ENCODE measurements at regions not wholly inside any gene's neighbourhood (a gene's known extent, or its start where the extent isn't known, plus 50 kb on each side); places are given as distances from the start of the nearest gene placed in this dataset.
A peak's percentile ranks its signal among the peaks of the same experiment; 100 is the strongest.

GRCh38 chr12:98439471-98439951 lies 75.9 kb upstream of the TMPO start:
- TF ChIP-seq SPI1 (IDR thresholded peaks at IDR 0.05; ENCODE audit: borderline replicate concordance, low read depth) (peak; percentile 62; the same call in 1 of the 2 replicates), GABPA (IDR thresholded peaks at IDR 0.05; ENCODE audit: low read depth) (no peak), POLR2AphosphoS5 (IDR thresholded peaks at IDR 0.05; ENCODE audit: low read depth) (no peak)
- Histone ChIP-seq H3K4me3 (replicated peaks; ENCODE audit: insufficient read depth, low read length) (no peak overlapping the region), H3K27me3 (ENCODE audit: insufficient read depth, poor library complexity, severe bottlenecking) (peaks cover under 1% of the 10 kb centered on the region), H3K27ac (replicated peaks) (peak overlapping the region; percentile 33)
- peak in 1 of 2 experiments; percentile 53 for DNase-seq (ENCODE audit: low read depth in 1 of 2, low spot score in 1 of 2)

- peak; percentile 94 to 95 for DNase-seq (ENCODE audit: low read depth in 1 of 2, low spot score in 1 of 2)
- TF ChIP-seq POLR2AphosphoS5 (IDR thresholded peaks at IDR 0.05; ENCODE audit: low read depth) (peak; percentile 92), SPI1 (IDR thresholded peaks at IDR 0.05; ENCODE audit: borderline replicate concordance, low read depth) (peak; percentile 51; the same call in 1 of the 2 replicates), CTCF (IDR thresholded peaks at IDR 0.05; ENCODE audit: insufficient read depth, low read length) (no peak), GABPA (IDR thresholded peaks at IDR 0.05; ENCODE audit: low read depth) (peak; percentile 57)
- TF ChIP-seq, protein P1, sequence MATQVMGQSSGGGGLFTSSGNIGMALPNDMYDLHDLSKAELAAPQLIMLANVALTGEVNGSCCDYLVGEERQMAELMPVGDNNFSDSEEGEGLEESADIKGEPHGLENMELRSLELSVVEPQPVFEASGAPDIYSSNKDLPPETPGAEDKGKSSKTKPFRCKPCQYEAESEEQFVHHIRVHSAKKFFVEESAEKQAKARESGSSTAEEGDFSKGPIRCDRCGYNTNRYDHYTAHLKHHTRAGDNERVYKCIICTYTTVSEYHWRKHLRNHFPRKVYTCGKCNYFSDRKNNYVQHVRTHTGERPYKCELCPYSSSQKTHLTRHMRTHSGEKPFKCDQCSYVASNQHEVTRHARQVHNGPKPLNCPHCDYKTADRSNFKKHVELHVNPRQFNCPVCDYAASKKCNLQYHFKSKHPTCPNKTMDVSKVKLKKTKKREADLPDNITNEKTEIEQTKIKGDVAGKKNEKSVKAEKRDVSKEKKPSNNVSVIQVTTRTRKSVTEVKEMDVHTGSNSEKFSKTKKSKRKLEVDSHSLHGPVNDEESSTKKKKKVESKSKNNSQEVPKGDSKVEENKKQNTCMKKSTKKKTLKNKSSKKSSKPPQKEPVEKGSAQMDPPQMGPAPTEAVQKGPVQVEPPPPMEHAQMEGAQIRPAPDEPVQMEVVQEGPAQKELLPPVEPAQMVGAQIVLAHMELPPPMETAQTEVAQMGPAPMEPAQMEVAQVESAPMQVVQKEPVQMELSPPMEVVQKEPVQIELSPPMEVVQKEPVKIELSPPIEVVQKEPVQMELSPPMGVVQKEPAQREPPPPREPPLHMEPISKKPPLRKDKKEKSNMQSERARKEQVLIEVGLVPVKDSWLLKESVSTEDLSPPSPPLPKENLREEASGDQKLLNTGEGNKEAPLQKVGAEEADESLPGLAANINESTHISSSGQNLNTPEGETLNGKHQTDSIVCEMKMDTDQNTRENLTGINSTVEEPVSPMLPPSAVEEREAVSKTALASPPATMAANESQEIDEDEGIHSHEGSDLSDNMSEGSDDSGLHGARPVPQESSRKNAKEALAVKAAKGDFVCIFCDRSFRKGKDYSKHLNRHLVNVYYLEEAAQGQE (IDR thresholded peaks at IDR 0.05; ENCODE audit: insufficient replicate concordance, low read depth): peak; percentile 42
Measured at GRCh38 chr12:98439981-98440581, 75.3 kb upstream of the TMPO start.

GRCh38 chr12:98446060-98446459 lies 69.3 kb upstream of the TMPO start:
- peaks cover 9% of the 10 kb centered on the region for H3K27me3 ChIP-seq (ENCODE audit: insufficient read depth, poor library complexity, severe bottlenecking)
- DNase-seq (ENCODE audit: low read depth in 1 of 2, low spot score in 1 of 2): no peak
- TF ChIP-seq, protein P1 (IDR thresholded peaks at IDR 0.05; ENCODE audit: insufficient replicate concordance, low read depth): no peak
- TF ChIP-seq POLR2AphosphoS5 (IDR thresholded peaks at IDR 0.05; ENCODE audit: low read depth) (no peak), GABPA (IDR thresholded peaks at IDR 0.05; ENCODE audit: low read depth) (no peak), SPI1 (IDR thresholded peaks at IDR 0.05; ENCODE audit: borderline replicate concordance, low read depth) (no peak), CTCF (IDR thresholded peaks at IDR 0.05; ENCODE audit: insufficient read depth, low read length) (no peak)
- H3K27ac ChIP-seq (replicated peaks): no peak overlapping the region
- H3K4me3 ChIP-seq (replicated peaks; ENCODE audit: insufficient read depth, low read length): no peak overlapping the region

More at GRCh38 chr12:98439981-98440581, 75.3 kb upstream of the TMPO start:
- Histone ChIP-seq H3K27ac (replicated peaks) (peak overlapping the region; percentile 33), H3K4me3 (replicated peaks; ENCODE audit: insufficient read depth, low read length) (no peak overlapping the region), H3K27me3 (ENCODE audit: insufficient read depth, poor library complexity, severe bottlenecking) (peaks cover 6% of the 10 kb centered on the region)

DNA sequence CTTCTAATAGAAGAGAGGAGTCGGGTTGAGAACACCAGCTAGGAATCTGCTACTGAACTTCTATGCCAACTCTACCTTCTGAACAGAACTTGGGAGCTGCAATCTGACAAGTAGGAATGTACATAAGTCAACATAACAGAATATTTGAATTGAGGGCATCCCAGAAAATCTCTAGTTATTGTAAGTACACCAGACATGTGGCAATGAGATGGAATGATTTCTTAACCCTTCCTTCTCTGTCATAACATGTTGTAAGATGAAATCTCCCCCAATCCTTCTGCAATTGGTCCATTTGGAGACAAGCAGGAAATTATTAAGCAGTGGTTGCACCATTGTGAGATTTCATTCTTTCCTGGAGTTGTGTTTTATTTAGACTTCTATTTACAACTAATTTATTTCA lies 68.7 kb upstream of the TMPO start:
- peaks cover 9% of the 10 kb centered on the region for H3K27me3 ChIP-seq (ENCODE audit: insufficient read depth, poor library complexity, severe bottlenecking)
- DNase-seq (ENCODE audit: low read depth in 1 of 2, low spot score in 1 of 2): peak; percentile 30 to 50
- H3K27ac ChIP-seq (replicated peaks): no peak overlapping the region

More for the DNA sequence above, 68.7 kb upstream of the TMPO start:
- TF ChIP-seq POLR2AphosphoS5 (IDR thresholded peaks at IDR 0.05; ENCODE audit: low read depth): no peak
- H3K4me3 ChIP-seq (replicated peaks; ENCODE audit: insufficient read depth, low read length): no peak overlapping the region

All from HL-60 (cell line).